Esophagus muscularis mucosa (tissue), 3 donors: ENCODE measurements at regions not wholly inside any gene's neighbourhood (a gene's known extent, or its start where the extent isn't known, plus 50 kb on each side); places are given as distances from the start of the nearest gene placed in this dataset.

Experiments
- CTCF ChIP-seq, 3 experiments: fragments of 200-600 bp in 2 of 3; fragments of 450-650 bp in 1 of 3; sonication (generic) in 2 of 3; IDR thresholded peaks; one replicate each; pipeline ENCODE4 v1.5.1; 2017 to 2019; ENCODE audit warnings: antibody characterized with exemption in 3 of 3, mild to moderate bottlenecking in 2 of 3, moderate library complexity in 1 of 3
- POLR2A ChIP-seq: fragments of 450-650 bp; IDR thresholded peaks from one replicate; pipeline ENCODE4 v1.6.1; 2017; ENCODE audit warnings: antibody characterized with exemption, moderate library complexity, mild to moderate bottlenecking, low read depth

- TF ChIP-seq POLR2A = no peak
- no peak for TF ChIP-seq CTCF (IDR thresholded peaks at IDR 0.05)
These were observed 161.5 kb upstream of the VASH1 start for GRCh38 chr14:76599559-76600287.
